ENCODE measurements at regions not wholly inside any gene's neighbourhood (a gene's known extent, or its start where the extent isn't known, plus 50 kb on each side); places are given as distances from the start of the nearest gene placed in this dataset.

- intact Hi-C loops (cut with micrococcal nuclease), result no loop called here
- no peak overlapping the region for H2AFZ ChIP-seq (ENCODE audit: low read depth, low read length)
- no TSS peak for BruUV-seq (replicated peaks)
- peaks cover 5 to 27% of the 10 kb centered on the region in 2 experiments; a peak in 4 of 5 replicates for H3K27me3 ChIP-seq (ENCODE audit: control insufficient read depth in 2 of 2, insufficient read depth in 2 of 2, low read length in 2 of 2)
- ChIA-PET CTCF (ENCODE audit: low intra/inter-chr PET ratio) (no interaction called here), POLR2A (no interaction called here)
- no peaks in the 10 kb centered on the region for H3K9me1 ChIP-seq (ENCODE audit: control insufficient read depth, insufficient read depth, low read length)
- DNase-seq (ENCODE audit: extremely low read depth in 1 of 4, low spot score in 3 of 4) (no peak), ATAC-seq (no peak), FAIRE-seq (no peak)
- H3K79me2 ChIP-seq (ENCODE audit: control insufficient read depth, insufficient read depth, low read length), result no peaks in the 10 kb centered on the region
- 0% methylated on average over 5 of the region's 6 CpGs for WGBS (ENCODE audit: insufficient coverage, low coverage, missing lambda C conversion rate)
- H3K9me3 ChIP-seq (replicated peaks; ENCODE audit: control insufficient read depth, insufficient read depth, low read depth, low read length), result no peaks in the 10 kb centered on the region
- no peaks in the 10 kb centered on the region for H3K36me3 ChIP-seq (ENCODE audit: control insufficient read depth, insufficient read depth, low read length)
- no peaks in the 10 kb centered on the region; the same call in 1 of the 2 replicates for H4K20me1 ChIP-seq (replicated peaks; ENCODE audit: control insufficient read depth, insufficient read depth, low read length)
- no peak overlapping the region for H3K4me3 ChIP-seq
- H3K27ac ChIP-seq (ENCODE audit: extremely low read depth, low read depth, low read length), result no peak overlapping the region
- in situ Hi-C loops (cut with MboI), result no loop called here
- H3K4me1 ChIP-seq (replicated peaks in 1 of 2; ENCODE audit: control insufficient read depth in 2 of 2, insufficient read depth in 2 of 2, low read length in 2 of 2), result no peaks in the 10 kb centered on the region; a peak in 1 of 5 replicates
- no peak overlapping the region for H3K4me2 ChIP-seq (ENCODE audit: insufficient read depth, low read length)
- no peak overlapping the region for H3K9ac ChIP-seq (ENCODE audit: insufficient read depth in 1 of 2, low read depth in 2 of 2, low read length in 2 of 2)
- TF ChIP-seq ZNF639 (CRISPR knock-in tag; conservative IDR thresholded peaks at IDR 0.05 in 1 of 2, IDR thresholded peaks at IDR 0.05 in 1 of 2), result no peak
- TF ChIP-seq ZNF584 (CRISPR knock-in tag; IDR thresholded peaks at IDR 0.05; ENCODE audit: low read depth), result no peak
- TF ChIP-seq, protein P1, sequence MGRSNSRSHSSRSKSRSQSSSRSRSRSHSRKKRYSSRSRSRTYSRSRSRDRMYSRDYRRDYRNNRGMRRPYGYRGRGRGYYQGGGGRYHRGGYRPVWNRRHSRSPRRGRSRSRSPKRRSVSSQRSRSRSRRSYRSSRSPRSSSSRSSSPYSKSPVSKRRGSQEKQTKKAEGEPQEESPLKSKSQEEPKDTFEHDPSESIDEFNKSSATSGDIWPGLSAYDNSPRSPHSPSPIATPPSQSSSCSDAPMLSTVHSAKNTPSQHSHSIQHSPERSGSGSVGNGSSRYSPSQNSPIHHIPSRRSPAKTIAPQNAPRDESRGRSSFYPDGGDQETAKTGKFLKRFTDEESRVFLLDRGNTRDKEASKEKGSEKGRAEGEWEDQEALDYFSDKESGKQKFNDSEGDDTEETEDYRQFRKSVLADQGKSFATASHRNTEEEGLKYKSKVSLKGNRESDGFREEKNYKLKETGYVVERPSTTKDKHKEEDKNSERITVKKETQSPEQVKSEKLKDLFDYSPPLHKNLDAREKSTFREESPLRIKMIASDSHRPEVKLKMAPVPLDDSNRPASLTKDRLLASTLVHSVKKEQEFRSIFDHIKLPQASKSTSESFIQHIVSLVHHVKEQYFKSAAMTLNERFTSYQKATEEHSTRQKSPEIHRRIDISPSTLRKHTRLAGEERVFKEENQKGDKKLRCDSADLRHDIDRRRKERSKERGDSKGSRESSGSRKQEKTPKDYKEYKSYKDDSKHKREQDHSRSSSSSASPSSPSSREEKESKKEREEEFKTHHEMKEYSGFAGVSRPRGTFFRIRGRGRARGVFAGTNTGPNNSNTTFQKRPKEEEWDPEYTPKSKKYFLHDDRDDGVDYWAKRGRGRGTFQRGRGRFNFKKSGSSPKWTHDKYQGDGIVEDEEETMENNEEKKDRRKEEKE (IDR thresholded peaks at IDR 0.05; ENCODE audit: borderline replicate concordance in 1 of 2, control insufficient read depth in 1 of 2, low read depth in 2 of 2, low read length in 1 of 2), result no peak
- no peak for TF ChIP-seq DNMT1 (IDR thresholded peaks at IDR 0.05)
- TF ChIP-seq, protein P2, sequence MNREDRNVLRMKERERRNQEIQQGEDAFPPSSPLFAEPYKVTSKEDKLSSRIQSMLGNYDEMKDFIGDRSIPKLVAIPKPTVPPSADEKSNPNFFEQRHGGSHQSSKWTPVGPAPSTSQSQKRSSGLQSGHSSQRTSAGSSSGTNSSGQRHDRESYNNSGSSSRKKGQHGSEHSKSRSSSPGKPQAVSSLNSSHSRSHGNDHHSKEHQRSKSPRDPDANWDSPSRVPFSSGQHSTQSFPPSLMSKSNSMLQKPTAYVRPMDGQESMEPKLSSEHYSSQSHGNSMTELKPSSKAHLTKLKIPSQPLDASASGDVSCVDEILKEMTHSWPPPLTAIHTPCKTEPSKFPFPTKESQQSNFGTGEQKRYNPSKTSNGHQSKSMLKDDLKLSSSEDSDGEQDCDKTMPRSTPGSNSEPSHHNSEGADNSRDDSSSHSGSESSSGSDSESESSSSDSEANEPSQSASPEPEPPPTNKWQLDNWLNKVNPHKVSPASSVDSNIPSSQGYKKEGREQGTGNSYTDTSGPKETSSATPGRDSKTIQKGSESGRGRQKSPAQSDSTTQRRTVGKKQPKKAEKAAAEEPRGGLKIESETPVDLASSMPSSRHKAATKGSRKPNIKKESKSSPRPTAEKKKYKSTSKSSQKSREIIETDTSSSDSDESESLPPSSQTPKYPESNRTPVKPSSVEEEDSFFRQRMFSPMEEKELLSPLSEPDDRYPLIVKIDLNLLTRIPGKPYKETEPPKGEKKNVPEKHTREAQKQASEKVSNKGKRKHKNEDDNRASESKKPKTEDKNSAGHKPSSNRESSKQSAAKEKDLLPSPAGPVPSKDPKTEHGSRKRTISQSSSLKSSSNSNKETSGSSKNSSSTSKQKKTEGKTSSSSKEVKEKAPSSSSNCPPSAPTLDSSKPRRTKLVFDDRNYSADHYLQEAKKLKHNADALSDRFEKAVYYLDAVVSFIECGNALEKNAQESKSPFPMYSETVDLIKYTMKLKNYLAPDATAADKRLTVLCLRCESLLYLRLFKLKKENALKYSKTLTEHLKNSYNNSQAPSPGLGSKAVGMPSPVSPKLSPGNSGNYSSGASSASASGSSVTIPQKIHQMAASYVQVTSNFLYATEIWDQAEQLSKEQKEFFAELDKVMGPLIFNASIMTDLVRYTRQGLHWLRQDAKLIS (CRISPR knock-in tag; IDR thresholded peaks at IDR 0.05), result no peak
- TF ChIP-seq NFE2L1 (tag; IDR thresholded peaks at IDR 0.05; ENCODE audit: borderline replicate concordance, low read depth), result no peak
- no peak for TF ChIP-seq ZNF239 (CRISPR knock-in tag; IDR thresholded peaks at IDR 0.05)
- no peak for TF ChIP-seq HDAC6 (IDR thresholded peaks at IDR 0.05; ENCODE audit: low read depth, low read length)
- no peak for TF ChIP-seq HDAC1 (IDR thresholded peaks at IDR 0.05)
These were observed 62.5 kb upstream of the TBX3 start for GRCh38 chr12:114746297-114747011.

Measured in K562 (cell line).